Mucosa of descending colon (tissue), 3 donors: ENCODE measurements at regions not wholly inside any gene's neighbourhood (a gene's known extent, or its start where the extent isn't known, plus 50 kb on each side); places are given as distances from the start of the nearest gene placed in this dataset.

Experiments used
- ATAC-seq: fragments of 200-7000 bp; cut with Tn5 transposase; one replicate; pipeline ENCODE4 v1.9.1; 2020; ENCODE audit warnings: mild to moderate bottlenecking, moderate library complexity
- DNase-seq, 3 donors: peaks; one replicate each; pipeline ENCODE4 v3.0.0-alpha.2; 2020
- H3K36me3 ChIP-seq: fragments of 200-600 bp; one replicate; pipeline ENCODE4 v1.8.0; 2021; ENCODE audit warnings: low read depth, mild to moderate bottlenecking
- H3K4me1 ChIP-seq: fragments of 200-600 bp; one replicate; pipeline ENCODE4 v1.8.0; 2021; ENCODE audit warnings: low read depth, mild to moderate bottlenecking
- H3K4me3 ChIP-seq: fragments of 200-600 bp; one replicate; pipeline ENCODE4 v1.8.0; 2021; ENCODE audit warnings: mild to moderate bottlenecking
- H3K9me3 ChIP-seq: fragments of 200-600 bp; one replicate; pipeline ENCODE4 v1.8.0; 2021; ENCODE audit warnings: mild to moderate bottlenecking
- CTCF ChIP-seq: fragments of 200-600 bp; IDR thresholded peaks from one replicate; pipeline ENCODE4 v1.8.0; 2022; ENCODE audit warnings: antibody characterized with exemption, mild to moderate bottlenecking
- intact Hi-C, 2 donors: fragments of 100-400 bp; cut with DNase I in 1 of 2; cut with micrococcal nuclease in 1 of 2; formaldehyde crosslinking; loops; one replicate each; pipeline versions ENCODE4 v1.11.0 to v1.11.1; 2022; cut with DNase I, micrococcal nuclease
- donor health status: DM: no; HTN: no; CAD: no; lungs with moderate emphysema.
- donor health status: DM: no; HTN: no; CAD: no.
- donor health status: DM: no; HTN: yes; CAD: no.

GRCh38 chr1:83689921-83690868 lies 308.7 kb downstream of the TTLL7 start:
- no peak for ATAC-seq
- DNase-seq, result no peak
- intact Hi-C loops, result no loop called here
- H3K36me3 ChIP-seq, result no peaks in the 10 kb centered on the region
- H3K4me1 ChIP-seq, result peaks cover 5% of the 10 kb centered on the region
- TF ChIP-seq CTCF, result no peak
- no peak overlapping the region for H3K4me3 ChIP-seq
- no peaks in the 10 kb centered on the region for H3K9me3 ChIP-seq

DNA sequence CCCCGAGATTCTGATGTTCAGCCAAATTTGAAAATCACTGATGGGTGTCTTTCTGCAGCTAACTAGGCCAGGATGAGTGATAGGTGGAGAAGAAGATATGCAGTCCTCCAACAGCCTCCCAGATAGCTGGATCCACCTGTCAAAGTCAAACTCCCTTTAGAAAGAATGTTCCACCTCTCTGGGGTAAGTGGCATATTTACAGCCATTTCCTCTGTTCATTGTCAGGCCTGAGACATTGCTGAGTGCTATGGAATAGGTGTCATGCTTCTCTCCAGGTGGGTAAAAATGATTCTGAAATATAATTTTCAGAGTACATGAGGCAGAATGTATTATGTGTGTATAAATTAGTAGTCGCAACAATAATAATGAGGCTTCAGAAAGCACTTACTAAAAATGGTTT lies 316.8 kb downstream of the TTLL7 start:
- intact Hi-C loops, result no loop called here
- DNase-seq (no peak), ATAC-seq (no peak)
- no peaks in the 10 kb centered on the region for H3K4me1 ChIP-seq
- no peaks in the 10 kb centered on the region for H3K36me3 ChIP-seq
- TF ChIP-seq CTCF, result no peak
- H3K4me3 ChIP-seq, result no peak overlapping the region
- no peaks in the 10 kb centered on the region for H3K9me3 ChIP-seq

- Histone ChIP-seq H3K9me3 (no peaks in the 10 kb centered on the region), H3K4me1 (no peaks in the 10 kb centered on the region), H3K4me3 (no peak overlapping the region), H3K36me3 (no peaks in the 10 kb centered on the region)
- no peak for TF ChIP-seq CTCF
- intact Hi-C loops, result no loop called here
- ATAC-seq (no peak), DNase-seq (no peak)
Observed at GRCh38 chr1:83676106-83676505, 322.8 kb downstream of the TTLL7 start.

GRCh38 chr1:83673312-83673711 lies 325.6 kb downstream of the TTLL7 start:
- intact Hi-C loops, result no loop called here
- DNase-seq (no peak), ATAC-seq (no peak)
- Histone ChIP-seq H3K36me3 (no peaks in the 10 kb centered on the region), H3K4me3 (no peak overlapping the region), H3K9me3 (no peaks in the 10 kb centered on the region), H3K4me1 (no peaks in the 10 kb centered on the region)
- TF ChIP-seq CTCF, result no peak

DNA sequence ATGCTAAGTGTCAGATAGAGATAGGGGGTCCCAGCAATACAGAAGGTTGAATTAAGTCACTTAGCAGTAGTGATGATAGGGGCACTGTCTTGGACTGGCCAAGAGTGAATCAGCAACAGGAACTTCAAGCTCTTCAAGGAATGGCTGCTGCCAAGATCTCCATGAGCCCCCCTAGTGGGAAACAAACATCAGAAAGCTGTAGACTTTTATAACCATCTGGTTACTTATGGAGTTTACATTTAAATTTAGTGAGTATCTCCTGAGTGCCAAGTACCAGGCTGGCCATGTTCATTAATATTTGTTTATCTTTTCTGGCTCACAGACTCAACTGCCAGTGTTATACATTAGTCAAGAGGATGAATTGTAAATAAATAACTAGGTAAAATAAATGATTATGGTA lies 327.3 kb downstream of the TTLL7 start:
- intact Hi-C loops, result no loop called here
- Histone ChIP-seq H3K4me3 (no peak overlapping the region), H3K4me1 (no peaks in the 10 kb centered on the region), H3K9me3 (no peaks in the 10 kb centered on the region), H3K36me3 (no peaks in the 10 kb centered on the region)
- no peak for ATAC-seq
- no peak for DNase-seq
- no peak for TF ChIP-seq CTCF
